HG03520 (cell line): ENCODE measurements at regions not wholly inside any gene's neighbourhood (a gene's known extent, or its start where the extent isn't known, plus 50 kb on each side); places are given as distances from the start of the nearest gene placed in this dataset.

Experiments
- ATAC-seq: cut with Tn5 transposase; IDR thresholded peaks from one replicate; pipeline ENCODE4 v1.9.1; 2021; ENCODE audit warnings: mild to moderate bottlenecking, moderate library complexity; ENCODE audit not compliant: unreplicated experiment

GRCh38 chr10:43981232-43981631, 332.6 kb upstream of the ZNF32 start:
- no peak for ATAC-seq

- no peak for ATAC-seq
These were observed 332.0 kb upstream of the ZNF32 start for GRCh38 chr10:43980715-43981114.

GRCh38 chr10:43980313-43980712, 331.6 kb upstream of the ZNF32 start:
- ATAC-seq, result no peak

GRCh38 chr10:43979551-43979950, 330.9 kb upstream of the ZNF32 start:
- ATAC-seq, result no peak

- no peak for ATAC-seq
These were observed 330.3 kb upstream of the ZNF32 start for GRCh38 chr10:43978936-43979335.

- no peak for ATAC-seq
These were observed 329.4 kb upstream of the ZNF32 start for GRCh38 chr10:43978091-43978490.

- ATAC-seq, result no peak
These were observed 327.6 kb upstream of the ZNF32 start for GRCh38 chr10:43976292-43976691.

GRCh38 chr10:43973801-43974200, 325.1 kb upstream of the ZNF32 start:
- ATAC-seq, result no peak

- no peak for ATAC-seq
These were observed 324.4 kb upstream of the ZNF32 start for GRCh38 chr10:43972976-43973647.

GRCh38 chr10:43971981-43972380, 323.3 kb upstream of the ZNF32 start:
- ATAC-seq, result no peak

- ATAC-seq, result no peak
These were observed 322.6 kb upstream of the ZNF32 start for GRCh38 chr10:43971306-43971705.

GRCh38 chr10:43970717-43971116, 322.0 kb upstream of the ZNF32 start:
- ATAC-seq, result no peak

GRCh38 chr10:43970018-43970698, 321.5 kb upstream of the ZNF32 start:
- ATAC-seq, result no peak

- ATAC-seq, result no peak
These were observed 320.8 kb upstream of the ZNF32 start for GRCh38 chr10:43969506-43969905.

- ATAC-seq, result no peak
These were observed 320.3 kb upstream of the ZNF32 start for GRCh38 chr10:43968961-43969360.

- ATAC-seq, result no peak
These were observed 319.4 kb upstream of the ZNF32 start for GRCh38 chr10:43968076-43968475.

- ATAC-seq, result no peak
These were observed 317.9 kb upstream of the ZNF32 start for GRCh38 chr10:43966571-43966965.

GRCh38 chr10:43965918-43966570, 317.4 kb upstream of the ZNF32 start:
- no peak for ATAC-seq

GRCh38 chr10:43965033-43965917, 316.6 kb upstream of the ZNF32 start:
- peak; percentile 43 for ATAC-seq

- no peak for ATAC-seq
These were observed 315.8 kb upstream of the ZNF32 start for GRCh38 chr10:43964486-43964885.

- ATAC-seq, result no peak
These were observed 315.2 kb upstream of the ZNF32 start for GRCh38 chr10:43963793-43964425.
